ENCODE measurements at regions not wholly inside any gene's neighbourhood (a gene's known extent, or its start where the extent isn't known, plus 50 kb on each side); places are given as distances from the start of the nearest gene placed in this dataset.

DNA sequence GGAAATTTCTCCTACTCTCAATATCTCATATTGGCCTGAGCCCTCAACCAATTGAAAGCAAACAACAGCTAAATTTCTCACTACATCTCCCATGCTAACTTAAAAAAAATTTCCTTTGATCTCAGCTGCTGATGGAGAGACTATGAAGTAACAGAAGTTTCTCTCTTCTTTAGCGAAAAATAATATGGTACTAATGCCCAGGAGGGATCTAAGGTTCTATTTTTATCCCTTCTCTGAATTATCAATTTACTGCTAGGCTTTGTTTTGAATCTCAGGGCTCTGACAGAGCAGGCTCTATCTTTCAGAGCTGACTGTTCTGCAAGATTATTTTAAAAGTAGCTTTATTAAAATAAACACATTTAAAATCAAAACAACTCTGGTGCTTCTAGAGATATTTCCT is 558.6 kb downstream of the KCNA4 start:
- 27 to 69% methylated on average over 1 of the region's 1 CpG for WGBS, 2 donors
- TF ChIP-seq, protein P1, sequence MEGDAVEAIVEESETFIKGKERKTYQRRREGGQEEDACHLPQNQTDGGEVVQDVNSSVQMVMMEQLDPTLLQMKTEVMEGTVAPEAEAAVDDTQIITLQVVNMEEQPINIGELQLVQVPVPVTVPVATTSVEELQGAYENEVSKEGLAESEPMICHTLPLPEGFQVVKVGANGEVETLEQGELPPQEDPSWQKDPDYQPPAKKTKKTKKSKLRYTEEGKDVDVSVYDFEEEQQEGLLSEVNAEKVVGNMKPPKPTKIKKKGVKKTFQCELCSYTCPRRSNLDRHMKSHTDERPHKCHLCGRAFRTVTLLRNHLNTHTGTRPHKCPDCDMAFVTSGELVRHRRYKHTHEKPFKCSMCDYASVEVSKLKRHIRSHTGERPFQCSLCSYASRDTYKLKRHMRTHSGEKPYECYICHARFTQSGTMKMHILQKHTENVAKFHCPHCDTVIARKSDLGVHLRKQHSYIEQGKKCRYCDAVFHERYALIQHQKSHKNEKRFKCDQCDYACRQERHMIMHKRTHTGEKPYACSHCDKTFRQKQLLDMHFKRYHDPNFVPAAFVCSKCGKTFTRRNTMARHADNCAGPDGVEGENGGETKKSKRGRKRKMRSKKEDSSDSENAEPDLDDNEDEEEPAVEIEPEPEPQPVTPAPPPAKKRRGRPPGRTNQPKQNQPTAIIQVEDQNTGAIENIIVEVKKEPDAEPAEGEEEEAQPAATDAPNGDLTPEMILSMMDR (IDR thresholded peaks at IDR 0.05; ENCODE audit: control extremely low read depth, extremely low read depth) = no peak
- no peaks in the 10 kb centered on the region for H3K4me1 ChIP-seq (ENCODE audit: control insufficient read depth in 5 of 5, insufficient read depth in 5 of 5, low read length in 5 of 5)

DNA sequence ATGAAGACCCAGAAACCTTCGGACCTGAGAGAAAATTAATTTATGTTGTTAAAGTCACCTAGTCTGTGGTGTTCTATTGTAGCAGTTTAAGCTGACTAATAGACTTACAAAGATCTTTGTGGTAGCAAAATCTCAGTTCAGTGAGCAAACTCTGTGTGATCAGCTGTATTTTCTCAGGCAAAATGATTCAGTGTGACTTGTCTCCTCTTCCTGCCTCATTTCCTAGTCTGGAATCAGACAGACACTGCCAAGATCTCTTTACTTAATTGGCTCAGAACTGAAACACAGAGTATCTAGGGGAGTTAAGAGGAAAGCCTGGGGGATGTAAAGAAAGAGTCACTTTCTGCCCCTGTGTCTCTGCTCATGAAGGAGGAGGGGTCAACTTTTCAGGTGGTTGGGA is 564.7 kb downstream of the KCNA4 start:
- ATAC-seq (ENCODE audit: insufficient read depth, low FRiP score) = no peak
- peak in 2 of 3 donors; percentile 51 to 77 for DNase-seq
- TF ChIP-seq, protein P1 (IDR thresholded peaks at IDR 0.05; ENCODE audit: control extremely low read depth, extremely low read depth) = no peak
- Histone ChIP-seq H3K27ac (ENCODE audit: low read depth in 1 of 2, low read length in 1 of 2) (no peak overlapping the region), H3K9ac (ENCODE audit: insufficient read depth in 1 of 2, low read length in 2 of 2) (no peak overlapping the region), H3K27me3 (ENCODE audit: control insufficient read depth in 3 of 3, insufficient read depth in 3 of 3, low read length in 2 of 3) (no peaks in the 10 kb centered on the region), H3K9me3 (ENCODE audit: control insufficient read depth in 4 of 4, insufficient read depth in 3 of 4, low read length in 3 of 4) (no peaks in the 10 kb centered on the region), H3K4me3 (no peak overlapping the region), H3K4me1 (ENCODE audit: control insufficient read depth in 5 of 5, insufficient read depth in 5 of 5, low read length in 5 of 5) (peaks cover 0 to 4% (median 0%) of the 10 kb centered on the region in 5 donors), H3K36me3 (ENCODE audit: control insufficient read depth in 4 of 4, insufficient read depth in 4 of 4, low read length in 4 of 4) (no peaks in the 10 kb centered on the region)
- WGBS, 2 donors = 62 to 88% methylated on average over 1 of the region's 1 CpG

More for the DNA sequence above, 558.6 kb downstream of the KCNA4 start:
- H3K9me3 ChIP-seq (ENCODE audit: control insufficient read depth in 4 of 4, insufficient read depth in 3 of 4, low read length in 3 of 4) = no peaks in the 10 kb centered on the region
- no peak overlapping the region for H3K4me3 ChIP-seq
- DNase-seq = peak in 1 of 3 donors; percentile 10
- no peaks in the 10 kb centered on the region for H3K27me3 ChIP-seq (ENCODE audit: control insufficient read depth in 3 of 3, insufficient read depth in 3 of 3, low read length in 2 of 3)
- no peak for ATAC-seq (ENCODE audit: insufficient read depth, low FRiP score)
- H3K27ac ChIP-seq (ENCODE audit: low read depth in 1 of 2, low read length in 1 of 2) = no peak overlapping the region
- H3K9ac ChIP-seq (ENCODE audit: insufficient read depth in 1 of 2, low read length in 2 of 2) = no peak overlapping the region
- H3K36me3 ChIP-seq (ENCODE audit: control insufficient read depth in 4 of 4, insufficient read depth in 4 of 4, low read length in 4 of 4) = no peaks in the 10 kb centered on the region

DNA sequence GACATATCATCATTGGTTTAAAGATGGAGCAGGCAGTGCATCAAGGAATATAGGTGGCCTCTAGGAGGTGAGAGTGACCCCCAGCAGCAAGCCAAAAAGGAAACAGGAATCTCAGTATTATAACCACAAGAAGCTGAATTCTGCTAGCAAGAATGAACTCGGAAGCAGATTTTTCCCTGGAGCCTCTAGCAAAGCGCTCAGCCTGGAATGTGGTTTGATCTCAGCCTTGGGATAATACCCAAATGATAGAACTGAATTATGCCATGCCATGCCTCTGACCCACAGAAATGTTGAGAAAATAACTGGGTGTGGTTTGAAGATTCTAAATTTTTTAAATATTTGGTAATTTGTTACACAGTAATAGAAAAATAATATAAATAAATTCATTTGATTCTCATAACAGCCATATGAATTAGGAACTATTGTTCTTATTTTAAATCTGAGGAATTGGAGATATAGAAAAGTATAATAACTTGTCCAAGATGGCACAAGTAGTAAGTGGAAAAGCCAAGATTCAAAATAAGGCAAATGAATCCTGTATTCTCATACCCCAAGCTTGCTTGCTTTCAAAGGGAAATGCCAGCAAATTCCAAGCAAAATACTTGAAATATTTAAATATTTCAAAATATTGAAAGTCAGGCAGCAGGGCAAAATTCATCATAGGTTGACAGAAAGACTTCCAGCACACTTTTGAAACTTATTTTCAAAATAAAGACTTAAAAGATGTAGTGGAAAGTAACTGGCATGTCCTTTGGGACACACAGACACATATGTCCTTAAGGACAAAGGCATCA is 567.4 kb downstream of the KCNA4 start:
- Histone ChIP-seq H3K27me3 (ENCODE audit: control insufficient read depth in 3 of 3, insufficient read depth in 3 of 3, low read length in 2 of 3) (no peaks in the 10 kb centered on the region), H3K4me3 (no peak overlapping the region), H3K9me3 (ENCODE audit: control insufficient read depth in 4 of 4, insufficient read depth in 3 of 4, low read length in 3 of 4) (no peaks in the 10 kb centered on the region), H3K9ac (ENCODE audit: insufficient read depth in 1 of 2, low read length in 2 of 2) (no peak overlapping the region), H3K36me3 (ENCODE audit: control insufficient read depth in 4 of 4, insufficient read depth in 4 of 4, low read length in 4 of 4) (no peaks in the 10 kb centered on the region), H3K4me1 (ENCODE audit: control insufficient read depth in 5 of 5, insufficient read depth in 5 of 5, low read length in 5 of 5) (peaks cover 0 to 4% (median 0%) of the 10 kb centered on the region in 5 donors), H3K27ac (ENCODE audit: low read depth in 1 of 2, low read length in 1 of 2) (no peak overlapping the region)
- TF ChIP-seq, protein P1 (IDR thresholded peaks at IDR 0.05; ENCODE audit: control extremely low read depth, extremely low read depth) = no peak
- ATAC-seq (ENCODE audit: insufficient read depth, low FRiP score) (no peak), DNase-seq (no peak)
- WGBS, 2 donors = 79 to 84% methylated on average over 2 of the region's 2 CpGs

All from lung (tissue), 11 donors.